HepG2 (cell line): ENCODE measurements at regions not wholly inside any gene's neighbourhood (a gene's known extent, or its start where the extent isn't known, plus 50 kb on each side); places are given as distances from the start of the nearest gene placed in this dataset.

Experiments
- ATAC-seq: fragments of 200-7000 bp; cut with Tn5 transposase; 3 replicates; pipeline ENCODE4 v1.9.1; 2020; ENCODE audit warnings: mild to moderate bottlenecking, moderate library complexity
- BruUV-seq: library from RNA; stranded (reverse); fragments of 400-500 nt; replicated peaks from 2 replicates; lab custom pipeline; 2021; lab: Mats Ljungman, UMichigan
- CTCF ChIA-PET: fragments of 300-600 bp; formaldehyde crosslinking; extraction: SDS; loops from one replicate; lab custom pipeline; 2021; ENCODE audit warnings: low total read pairs, inconsistent platforms, low intra/inter-chr PET ratio; lab: Yijun Ruan, JAX
- POLR2A ChIA-PET: fragments of 350-600 bp; sonication (Branson Sonifier 250); formaldehyde crosslinking; loops from one replicate; lab custom pipeline; 2020; ENCODE audit warnings: antibody characterized with exemption, inconsistent platforms; lab: Yijun Ruan, JAX
- DNase-seq: peaks from one replicate; pipeline ENCODE4 v3.0.0-alpha.2; 2015; ENCODE audit warnings: low spot score
- FAIRE-seq: peaks from 3 replicates; lab custom pipeline; 2011; peaks lifted over from hg19 to GRCh38; lab: Jason Lieb, UNC
- H2AFZ ChIP-seq: one replicate; pipeline ENCODE4 v1.6.1; 2011; ENCODE audit warnings: low read length, inconsistent platforms
- H3K27ac ChIP-seq: fragments of 300-600 bp; 3 replicates; pipeline ENCODE4 v1.8.0; 2011; ENCODE audit warnings: mixed run types, mild to moderate bottlenecking, mixed read lengths, low read length, inconsistent platforms; ENCODE audit not compliant: insufficient read depth; ENCODE audit errors: extremely low read length
- H3K27me3 ChIP-seq, 2 experiments: fragments of 200-600 bp in 1 of 2; 2 replicates in 1 of 2; 3 replicates in 1 of 2; pipeline versions ENCODE4 v1.6.0 to v1.8.0; 2011; ENCODE audit warnings: low read length in 2 of 2, mild to moderate bottlenecking in 2 of 2, moderate library complexity in 2 of 2, inconsistent platforms in 1 of 2; ENCODE audit not compliant: insufficient read depth in 2 of 2, control insufficient read depth in 1 of 2
- H3K36me3 ChIP-seq, 2 experiments: fragments of 200-600 bp in 1 of 2; replicated peaks in 1 of 2; 2 replicates in 1 of 2; 3 replicates in 1 of 2; pipeline versions ENCODE4 v1.5.1 to v1.8.0; 2011; ENCODE audit warnings: low read length in 2 of 2, inconsistent platforms in 1 of 2; ENCODE audit not compliant: insufficient read depth in 2 of 2, control insufficient read depth in 1 of 2
- H3K4me1 ChIP-seq: 2 replicates; pipeline ENCODE4 v1.5.1; 2012; ENCODE audit warnings: low read length, inconsistent platforms; ENCODE audit not compliant: insufficient read depth
- H3K4me2 ChIP-seq: 2 replicates; pipeline ENCODE4 v1.6.0; 2011; ENCODE audit warnings: low read depth, low read length, inconsistent platforms
- H3K4me3 ChIP-seq, 3 experiments: fragments of 200-600 bp in 1 of 3; sonication (generic), shearing (Covaris generic) in 1 of 3; replicated peaks in 1 of 3; 2 replicates each; pipeline ENCODE4 v1.5.1; 2011 to 2016; ENCODE audit warnings: low read length in 3 of 3, inconsistent platforms in 2 of 3, low read depth in 2 of 3, mild to moderate bottlenecking in 2 of 3, control low read depth in 1 of 3, mixed read lengths in 1 of 3; ENCODE audit not compliant: insufficient read depth in 1 of 3
- H3K79me2 ChIP-seq: one replicate; pipeline ENCODE4 v1.6.1; 2011; ENCODE audit warnings: low read length, inconsistent platforms; ENCODE audit not compliant: insufficient read depth
- H3K9ac ChIP-seq: 2 replicates; pipeline ENCODE4 v1.6.0; 2011; ENCODE audit warnings: mild to moderate bottlenecking, low read depth, low read length, inconsistent platforms; ENCODE audit not compliant: insufficient read depth
- H3K9me3 ChIP-seq: 2 replicates; pipeline ENCODE4 v1.5.1; 2012; ENCODE audit warnings: mild to moderate bottlenecking, low read length
- H4K20me1 ChIP-seq: 2 replicates; pipeline ENCODE4 v1.6.0; 2011; ENCODE audit warnings: inconsistent platforms, mild to moderate bottlenecking, low read length, moderate library complexity; ENCODE audit not compliant: insufficient read depth
- ARID2 ChIP-seq: sonication (generic); formaldehyde crosslinking; IDR thresholded peaks from 2 replicates; pipeline ENCODE4 v1.8.1; 2022; ENCODE audit warnings: mild to moderate bottlenecking, missing genetic modification reagents, borderline replicate concordance
- ATF3 ChIP-seq: sonication (generic); formaldehyde crosslinking; IDR thresholded peaks from 2 replicates; pipeline ENCODE4 v1.4.0; 2020; ENCODE audit warnings: missing genetic modification reagents
- BRF2 ChIP-seq: sonication (generic); formaldehyde crosslinking; IDR thresholded peaks from 2 replicates; pipeline ENCODE4 v1.8.1; 2022; ENCODE audit warnings: mild to moderate bottlenecking, missing genetic modification reagents
- HNF1B ChIP-seq: sonication (generic); formaldehyde crosslinking; IDR thresholded peaks from 2 replicates; pipeline ENCODE4 v1.5.1; 2020; ENCODE audit warnings: mild to moderate bottlenecking, moderate library complexity, missing genetic modification reagents
- IRF2 ChIP-seq: IDR thresholded peaks from 2 replicates; pipeline ENCODE4 v1.6.1; 2018; ENCODE audit warnings: missing genetic modification reagents, missing compliant biosample characterization
- LCORL ChIP-seq, 2 experiments: fragments of 450-650 bp in 1 of 2; sonication (generic) in 1 of 2; formaldehyde crosslinking in 1 of 2; IDR thresholded peaks; 2 replicates each; pipeline versions ENCODE4 v1.5.0 to v1.6.1; 2017 to 2020; ENCODE audit warnings: antibody characterized with exemption in 1 of 2, missing genetic modification reagents in 1 of 2
- NCOR1 ChIP-seq: fragments of 200-600 bp; sonication (generic); IDR thresholded peaks from 2 replicates; pipeline ENCODE4 v1.7.0; 2017; ENCODE audit warnings: antibody characterized with exemption, low read length, borderline replicate concordance
- RXRA ChIP-seq: sonication (generic); formaldehyde crosslinking; IDR thresholded peaks from 2 replicates; pipeline ENCODE4 v1.5.1; 2020; ENCODE audit warnings: missing genetic modification reagents
- THAP8 ChIP-seq: sonication (generic); formaldehyde crosslinking; IDR thresholded peaks from 2 replicates; pipeline ENCODE4 v1.5.1; 2020; ENCODE audit warnings: missing genetic modification reagents, mild to moderate bottlenecking, borderline replicate concordance
- THRA ChIP-seq: sonication (generic); formaldehyde crosslinking; IDR thresholded peaks from 2 replicates; pipeline ENCODE4 v1.4.0; 2020; ENCODE audit warnings: missing genetic modification reagents, borderline replicate concordance
- UBTF ChIP-seq: sonication (generic); formaldehyde crosslinking; IDR thresholded peaks from 2 replicates; pipeline ENCODE4 v1.4.0; 2020; ENCODE audit warnings: mild to moderate bottlenecking, missing genetic modification reagents
- ZNF333 ChIP-seq: sonication (generic); formaldehyde crosslinking; IDR thresholded peaks from 2 replicates; pipeline ENCODE4 v1.4.0; 2020; ENCODE audit warnings: mild to moderate bottlenecking, missing genetic modification reagents, borderline replicate concordance
- ZNF614 ChIP-seq: IDR thresholded peaks from 2 replicates; pipeline ENCODE4 v1.6.1; 2018; ENCODE audit warnings: missing biosample characterization, missing genetic modification reagents, inconsistent platforms, borderline replicate concordance
- ZNF839 ChIP-seq: sonication (generic); formaldehyde crosslinking; IDR thresholded peaks from 2 replicates; pipeline ENCODE4 v1.4.0; 2020; ENCODE audit warnings: missing genetic modification reagents, mild to moderate bottlenecking, borderline replicate concordance
- WGBS: methylation state at CpG from one replicate; pipeline ENCODE4 v1.1.6; 2017; ENCODE audit warnings: low lambda C conversion rate; 5-methylcytosine and 5-hydroxymethylcytosine counted together
- in situ Hi-C: cut with HindIII; loops from 2 replicates; pipeline ENCODE4 v1.10.0; 2017; ENCODE audit warnings: low pct_unique_long_range_greater_than_20kb; ENCODE audit not compliant: extremely low pct_ligation_motif_present
- intact Hi-C: fragments of 100-400 bp; cut with micrococcal nuclease; formaldehyde crosslinking; loops from one replicate; pipeline ENCODE4 v1.10.0; 2022; ENCODE audit not compliant: unreplicated experiment

- in situ Hi-C loops = loop anchor here (10.0 kb wide), 2 partner anchors 170 to 630 kb away; no protein-coding TSS in a partner anchor
- Histone ChIP-seq H3K36me3 (no peaks in the 10 kb centered on the region), H3K4me2 (peak overlapping the region; percentile 86), H3K9me3 (no peaks in the 10 kb centered on the region), H3K27me3 (0 out of 5 replicates have a peak, but pooled peaks cover 0 to under 1% of the 10 kb centered on the region in 2 experiments), H3K27ac (peak overlapping the region; percentile 66), H2AFZ (peak overlapping the region; percentile 79), H3K9ac (peak overlapping the region; percentile 58), H4K20me1 (no peaks in the 10 kb centered on the region), H3K4me1 (peaks cover 70% of the 10 kb centered on the region), H3K79me2 (no peaks in the 10 kb centered on the region), H3K4me3 (peak overlapping the region; percentile 44 to 74 (median 58))
- FAIRE-seq (peak; percentile 34), DNase-seq (peak; percentile 43), ATAC-seq (peak; percentile 83)
- ChIA-PET CTCF (no interaction called here), POLR2A (interaction anchor here (0.6 to 2.0 kb wide), 14 partner anchors 43 to 742 kb away, joined by 3 to 13 read pairs (median 6); partner anchors contain the start of genes HAAO and THADA)
- BruUV-seq = no TSS peak
- 3% methylated on average over 15 of the region's 16 CpGs for WGBS
- intact Hi-C loops = loop anchor here (10.0 kb wide), 2 partner anchors 630 to 690 kb away; no protein-coding TSS in a partner anchor
- peak; percentile 87 for TF ChIP-seq HNF1B (CRISPR knock-in tag)
- peak; percentile 70 for TF ChIP-seq UBTF (CRISPR knock-in tag)
- TF ChIP-seq RXRA = peak; percentile 85; the same call in 1 of the 2 replicates
- TF ChIP-seq NCOR1 = peak; percentile 38; the same call in 1 of the 2 replicates
- 0 out of 2 replicates have a peak, but pooled peaks have one; percentile 40 for TF ChIP-seq BRF2 (CRISPR knock-in tag)
- 0 out of 2 replicates have a peak, but pooled peaks have one; percentile 78 for TF ChIP-seq THAP8 (CRISPR knock-in tag)
- peak; percentile 46; the same call in 1 of the 2 replicates for TF ChIP-seq ZNF839 (CRISPR knock-in tag)
- 0 out of 2 replicates have a peak, but pooled peaks have one; percentile 42 for TF ChIP-seq ZNF333 (CRISPR knock-in tag)
- TF ChIP-seq IRF2 (CRISPR knock-in tag) = peak; percentile 61; the same call in 1 of the 2 replicates
- peak; percentile 78 for TF ChIP-seq ARID2
- TF ChIP-seq THRA (CRISPR knock-in tag) = peak; percentile 46; the same call in 1 of the 2 replicates
- TF ChIP-seq ZNF614 (CRISPR knock-in tag) = 0 out of 2 replicates have a peak, but pooled peaks have one; percentile 13
- TF ChIP-seq ATF3 (CRISPR knock-in tag) = peak; percentile 27; the same call in 1 of the 2 replicates
- no peak for TF ChIP-seq LCORL (IDR thresholded peaks at IDR 0.05)
- TF ChIP-seq LCORL (CRISPR knock-in tag; IDR thresholded peaks at IDR 0.05) = peak; percentile 41; the same call in 1 of the 2 replicates
Measured at GRCh38 chr2:42854207-42854818, 61.9 kb upstream of the HAAO start.
